ENCODE measurements at regions not wholly inside any gene's neighbourhood (a gene's known extent, or its start where the extent isn't known, plus 50 kb on each side); places are given as distances from the start of the nearest gene placed in this dataset.

DNA sequence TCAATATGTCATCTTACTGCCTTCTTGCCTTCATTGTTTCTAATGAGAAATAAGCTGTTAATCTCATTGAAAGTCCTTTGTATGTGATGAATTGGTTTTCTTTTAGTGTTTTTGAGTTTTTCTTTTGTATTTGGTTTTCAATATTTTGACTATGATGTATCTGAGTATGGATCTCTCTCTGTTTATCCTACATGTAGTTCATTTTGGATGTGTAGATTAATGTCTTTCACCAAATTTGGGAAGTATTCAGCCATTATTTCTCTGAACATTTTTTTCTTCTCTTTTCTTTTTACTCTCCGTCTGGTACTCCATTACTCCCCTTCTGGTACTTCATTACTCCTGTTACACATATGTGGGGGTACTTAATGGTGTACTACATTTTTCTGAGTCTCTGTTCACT is 103.3 kb upstream of the ADRA1D start:
- H3K9me3 ChIP-seq (ENCODE audit: insufficient read depth in 2 of 2, low read depth in 1 of 2, low read length in 1 of 2): no peaks in the 10 kb centered on the region
- no peak overlapping the region for H2AFZ ChIP-seq (ENCODE audit: low read length)
- no peak overlapping the region for H3K27ac ChIP-seq (ENCODE audit: low read depth, low read length)
- WGBS, 2 experiments (ENCODE audit: extremely low coverage in 1 of 2, insufficient coverage in 1 of 2, insufficient read length in 1 of 2, insufficient replicate concordance in 2 of 2, low coverage in 1 of 2, low lambda C conversion rate in 2 of 2, missing lambda C conversion rate in 1 of 2): 69% methylated on average over 1 of the region's 1 CpG; no CpG with 5 or more reads in 1 of the 2 experiments
- H2BK5ac ChIP-seq (ENCODE audit: low read depth, low read length): no peak overlapping the region
- no peak overlapping the region for H3K56ac ChIP-seq (replicated peaks; ENCODE audit: insufficient read length, low read depth, low read length)
- H3K23me2 ChIP-seq (ENCODE audit: low read depth, low read length): no peaks in the 10 kb centered on the region
- no peak overlapping the region for H3K18ac ChIP-seq (ENCODE audit: extremely low read depth, low read length)
- no peak overlapping the region for H3K4me3 ChIP-seq (ENCODE audit: extremely low read depth in 1 of 4, insufficient read depth in 2 of 4, low read depth in 3 of 4, low read length in 4 of 4)
- H3K4ac ChIP-seq (replicated peaks; ENCODE audit: insufficient read length, low read depth, low read length): no peak overlapping the region
- no peak for DNase-seq (ENCODE audit: low read depth in 1 of 2, low spot score in 2 of 2)
- no peak overlapping the region for H2BK12ac ChIP-seq (ENCODE audit: low read depth, low read length)
- H3K4me1 ChIP-seq (replicated peaks in 1 of 4; ENCODE audit: control insufficient read depth in 3 of 4, insufficient read depth in 4 of 4, low read length in 3 of 4): no peaks in the 10 kb centered on the region
- no peak overlapping the region for H3K23ac ChIP-seq (ENCODE audit: insufficient read length)
- no peak overlapping the region for H3K4me2 ChIP-seq (ENCODE audit: insufficient read depth in 1 of 2, low read depth in 2 of 2, low read length in 2 of 2)
- no peak overlapping the region for H2BK120ac ChIP-seq (replicated peaks; ENCODE audit: low read depth, low read length)
- H3K9ac ChIP-seq (replicated peaks in 1 of 4; ENCODE audit: extremely low read depth in 1 of 4, low read depth in 3 of 4, low read length in 3 of 4): no peak overlapping the region
- ChIA-PET POLR2A (ENCODE audit: partially characterized antibody) (no interaction called here), CTCF (ENCODE audit: partially characterized antibody) (interaction anchor here (0.6 kb wide), 1 partner anchor 330 kb away, joined by 3 read pairs; no protein-coding TSS in a partner anchor)
- no peak overlapping the region for H4K8ac ChIP-seq (ENCODE audit: extremely low read depth, insufficient read depth, low read length)
- no peak overlapping the region for H2BK15ac ChIP-seq (ENCODE audit: low read length)
- H3K27me3 ChIP-seq (replicated peaks in 1 of 4; ENCODE audit: control insufficient read depth in 3 of 4, extremely low read depth in 1 of 4, insufficient read depth in 3 of 4, low read length in 3 of 4): no peaks in the 10 kb centered on the region
- no peaks in the 10 kb centered on the region for H4K20me1 ChIP-seq (replicated peaks in 1 of 2; ENCODE audit: control insufficient read depth in 1 of 2, insufficient read depth in 2 of 2, low read length in 2 of 2)
- no peak overlapping the region for H2AK5ac ChIP-seq (ENCODE audit: low read depth, low read length)
- H2BK20ac ChIP-seq (ENCODE audit: low read length): no peak overlapping the region
- H3K36me3 ChIP-seq (ENCODE audit: control insufficient read depth in 2 of 4, insufficient read depth in 4 of 4, low read length in 3 of 4): no peaks in the 10 kb centered on the region
- no peak overlapping the region for H4K91ac ChIP-seq (replicated peaks; ENCODE audit: insufficient read length, low read length)
- no peak overlapping the region for H3K14ac ChIP-seq (ENCODE audit: insufficient read length)
- no peak overlapping the region for H4K5ac ChIP-seq (ENCODE audit: insufficient read length, low read depth, low read length)
- no peaks in the 10 kb centered on the region for H3K79me1 ChIP-seq (ENCODE audit: low read depth, low read length)
- no peaks in the 10 kb centered on the region for H3K79me2 ChIP-seq (ENCODE audit: control insufficient read depth in 1 of 2, insufficient read depth in 2 of 2, low read length in 2 of 2)
- no peak for FAIRE-seq
- no peak for TF ChIP-seq BRCA1 (IDR thresholded peaks at IDR 0.05; ENCODE audit: low read depth, low read length)
- no peak for TF ChIP-seq EGR1 (IDR thresholded peaks at IDR 0.05; ENCODE audit: borderline replicate concordance, low read depth, low read length)
- no peak for TF ChIP-seq CTBP2 (IDR thresholded peaks at IDR 0.05; ENCODE audit: borderline replicate concordance, insufficient read depth, insufficient read length, low read length)
- TF ChIP-seq CBX5 (IDR thresholded peaks at IDR 0.05; ENCODE audit: low read depth, low read length): no peak
- no peak for TF ChIP-seq RFX5 (IDR thresholded peaks at IDR 0.05; ENCODE audit: borderline replicate concordance, low read depth, low read length)
- TF ChIP-seq TCF12 (IDR thresholded peaks at IDR 0.05; ENCODE audit: low read depth, low read length): no peak
- TF ChIP-seq, protein P1, sequence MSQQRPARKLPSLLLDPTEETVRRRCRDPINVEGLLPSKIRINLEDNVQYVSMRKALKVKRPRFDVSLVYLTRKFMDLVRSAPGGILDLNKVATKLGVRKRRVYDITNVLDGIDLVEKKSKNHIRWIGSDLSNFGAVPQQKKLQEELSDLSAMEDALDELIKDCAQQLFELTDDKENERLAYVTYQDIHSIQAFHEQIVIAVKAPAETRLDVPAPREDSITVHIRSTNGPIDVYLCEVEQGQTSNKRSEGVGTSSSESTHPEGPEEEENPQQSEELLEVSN (IDR thresholded peaks at IDR 0.05): no peak
- TF ChIP-seq SIRT6 (IDR thresholded peaks at IDR 0.05; ENCODE audit: low read length): no peak
- no peak for TF ChIP-seq GABPA (IDR thresholded peaks at IDR 0.05; ENCODE audit: borderline replicate concordance, insufficient read depth, low read length)
- TF ChIP-seq, protein P2, sequence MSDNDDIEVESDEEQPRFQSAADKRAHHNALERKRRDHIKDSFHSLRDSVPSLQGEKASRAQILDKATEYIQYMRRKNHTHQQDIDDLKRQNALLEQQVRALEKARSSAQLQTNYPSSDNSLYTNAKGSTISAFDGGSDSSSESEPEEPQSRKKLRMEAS (IDR thresholded peaks at IDR 0.05): no peak
- no peak for TF ChIP-seq POU5F1 (IDR thresholded peaks at IDR 0.05; ENCODE audit: low read depth, low read length)
- TF ChIP-seq SAP30 (IDR thresholded peaks at IDR 0.05; ENCODE audit: insufficient read depth, insufficient replicate concordance, low read length): no peak
- TF ChIP-seq, protein P3, sequence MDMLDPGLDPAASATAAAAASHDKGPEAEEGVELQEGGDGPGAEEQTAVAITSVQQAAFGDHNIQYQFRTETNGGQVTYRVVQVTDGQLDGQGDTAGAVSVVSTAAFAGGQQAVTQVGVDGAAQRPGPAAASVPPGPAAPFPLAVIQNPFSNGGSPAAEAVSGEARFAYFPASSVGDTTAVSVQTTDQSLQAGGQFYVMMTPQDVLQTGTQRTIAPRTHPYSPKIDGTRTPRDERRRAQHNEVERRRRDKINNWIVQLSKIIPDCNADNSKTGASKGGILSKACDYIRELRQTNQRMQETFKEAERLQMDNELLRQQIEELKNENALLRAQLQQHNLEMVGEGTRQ (IDR thresholded peaks at IDR 0.05; ENCODE audit: low read length): no peak

Measured in H1 (cell line).